Esophagus (tissue), 2 donors: ENCODE measurements at regions not wholly inside any gene's neighbourhood (a gene's known extent, or its start where the extent isn't known, plus 50 kb on each side); places are given as distances from the start of the nearest gene placed in this dataset.

Experiments used
- H3K27ac ChIP-seq, 2 donors: one replicate each; pipeline ENCODE4 v1.5.1; 2013; ENCODE audit warnings: low read depth in 2 of 2, mild to moderate bottlenecking in 2 of 2, inconsistent platforms in 1 of 2, low read length in 1 of 2, moderate library complexity in 1 of 2
- H3K27me3 ChIP-seq, 2 donors: one replicate each; pipeline ENCODE4 v1.6.1; 2013; ENCODE audit warnings: low read length in 2 of 2, control low read depth in 1 of 2, mild to moderate bottlenecking in 1 of 2; ENCODE audit not compliant: insufficient read depth in 2 of 2, control insufficient read depth in 1 of 2
- H3K36me3 ChIP-seq, 2 donors: one replicate each; pipeline ENCODE4 v1.6.1; 2013; ENCODE audit warnings: low read length in 1 of 2; ENCODE audit not compliant: control insufficient read depth in 2 of 2, insufficient read depth in 2 of 2
- H3K4me1 ChIP-seq, 2 donors: one replicate each; pipeline ENCODE4 v1.6.1; 2013; ENCODE audit warnings: low read length in 1 of 2; ENCODE audit not compliant: control insufficient read depth in 2 of 2, insufficient read depth in 2 of 2
- H3K4me3 ChIP-seq, 2 donors: one replicate each; pipeline ENCODE4 v1.5.1; 2013; ENCODE audit warnings: low read length in 2 of 2, mild to moderate bottlenecking in 2 of 2, low read depth in 1 of 2, moderate library complexity in 1 of 2
- H3K9me3 ChIP-seq, 2 donors: one replicate each; pipeline ENCODE4 v1.6.1; 2013; ENCODE audit warnings: mild to moderate bottlenecking in 2 of 2, low read depth in 1 of 2, low read length in 1 of 2, moderate library complexity in 1 of 2; ENCODE audit not compliant: control insufficient read depth in 2 of 2, insufficient read depth in 1 of 2
- WGBS, 2 donors: extraction: QIAGEN DNeasy Blood & Tissue Kit; methylation state at CpG; one replicate each; pipeline ENCODE4 v1.1.7; 2013; 5-methylcytosine and 5-hydroxymethylcytosine counted together
- donor health status: healthy with polysubstance abuse.
- donor health status: Bipolar disorder and iron deficiency.

- WGBS, 2 donors = 86 to 88% methylated on average over 6 of the region's 6 CpGs
Observed at GRCh38 chr14:22007784-22008412, 334.3 kb upstream of the OR4E1 start.

GRCh38 chr14:22007363-22007762, 333.7 kb upstream of the OR4E1 start:
- Histone ChIP-seq H3K4me1 (no peaks in the 10 kb centered on the region), H3K27ac (no peak overlapping the region), H3K36me3 (no peaks in the 10 kb centered on the region), H3K27me3 (no peaks in the 10 kb centered on the region), H3K4me3 (no peak overlapping the region), H3K9me3 (no peaks in the 10 kb centered on the region)
- 88 to 92% methylated on average over 3 of the region's 3 CpGs for WGBS, 2 donors

More at GRCh38 chr14:22007784-22008412, 334.3 kb upstream of the OR4E1 start:
- Histone ChIP-seq H3K27ac (no peak overlapping the region), H3K27me3 (no peaks in the 10 kb centered on the region), H3K4me3 (no peak overlapping the region), H3K9me3 (no peaks in the 10 kb centered on the region), H3K4me1 (no peaks in the 10 kb centered on the region), H3K36me3 (no peaks in the 10 kb centered on the region)

- Histone ChIP-seq H3K4me3 (no peak overlapping the region), H3K9me3 (no peaks in the 10 kb centered on the region), H3K27ac (peak overlapping the region in 1 of 2 donors; percentile 30), H3K36me3 (no peaks in the 10 kb centered on the region), H3K27me3 (no peaks in the 10 kb centered on the region), H3K4me1 (no peaks in the 10 kb centered on the region)
- WGBS, 2 donors = 74 to 86% methylated on average over 9 of the region's 9 CpGs
Observed at GRCh38 chr14:22003461-22003860, 329.8 kb upstream of the OR4E1 start.

- H3K36me3 ChIP-seq = no peaks in the 10 kb centered on the region
- H3K27me3 ChIP-seq = no peaks in the 10 kb centered on the region
- H3K27ac ChIP-seq = no peak overlapping the region
- H3K4me3 ChIP-seq = no peak overlapping the region
- no peaks in the 10 kb centered on the region for H3K9me3 ChIP-seq
- WGBS, 2 donors = 38 to 41% methylated on average over 10 of the region's 10 CpGs
- no peaks in the 10 kb centered on the region for H3K4me1 ChIP-seq
Observed at GRCh38 chr14:22002860-22003284, 329.3 kb upstream of the OR4E1 start.

GRCh38 chr14:21999402-21999801, 325.8 kb upstream of the OR4E1 start:
- no peaks in the 10 kb centered on the region for H3K36me3 ChIP-seq
- no peak overlapping the region for H3K4me3 ChIP-seq
- WGBS, 2 donors = 62% methylated on average over 2 of the region's 2 CpGs
- H3K4me1 ChIP-seq = no peaks in the 10 kb centered on the region
- no peak overlapping the region for H3K27ac ChIP-seq
- no peaks in the 10 kb centered on the region for H3K9me3 ChIP-seq
- no peaks in the 10 kb centered on the region for H3K27me3 ChIP-seq

- no peak overlapping the region for H3K4me3 ChIP-seq
- WGBS, 2 donors = 37 to 39% methylated on average over 3 of the region's 3 CpGs
- no peaks in the 10 kb centered on the region for H3K4me1 ChIP-seq
- no peaks in the 10 kb centered on the region for H3K36me3 ChIP-seq
- H3K27ac ChIP-seq = no peak overlapping the region
- no peaks in the 10 kb centered on the region for H3K9me3 ChIP-seq
- no peaks in the 10 kb centered on the region for H3K27me3 ChIP-seq
Observed at GRCh38 chr14:21997300-21997699, 323.7 kb upstream of the OR4E1 start.

GRCh38 chr14:21995332-21995731, 321.7 kb upstream of the OR4E1 start:
- H3K4me3 ChIP-seq = no peak overlapping the region
- H3K27ac ChIP-seq = no peak overlapping the region
- no peaks in the 10 kb centered on the region for H3K27me3 ChIP-seq
- H3K9me3 ChIP-seq = no peaks in the 10 kb centered on the region
- H3K36me3 ChIP-seq = no peaks in the 10 kb centered on the region
- no peaks in the 10 kb centered on the region for H3K4me1 ChIP-seq

- no peak overlapping the region for H3K27ac ChIP-seq
- H3K9me3 ChIP-seq = no peaks in the 10 kb centered on the region
- no peaks in the 10 kb centered on the region for H3K4me1 ChIP-seq
- H3K27me3 ChIP-seq = no peaks in the 10 kb centered on the region
- no peak overlapping the region for H3K4me3 ChIP-seq
- no peaks in the 10 kb centered on the region for H3K36me3 ChIP-seq
Observed at GRCh38 chr14:21993837-21994236, 320.2 kb upstream of the OR4E1 start.

- Histone ChIP-seq H3K36me3 (no peaks in the 10 kb centered on the region), H3K9me3 (no peaks in the 10 kb centered on the region)
- WGBS, 2 donors = 68 to 70% methylated on average over 5 of the region's 5 CpGs
Observed at GRCh38 chr14:21993070-21993469, 319.5 kb upstream of the OR4E1 start.

GRCh38 chr14:21991130-21991529, 317.5 kb upstream of the OR4E1 start:
- H3K9me3 ChIP-seq = no peaks in the 10 kb centered on the region
- H3K4me1 ChIP-seq = no peaks in the 10 kb centered on the region
- WGBS, 2 donors = 64 to 67% methylated on average over 2 of the region's 2 CpGs
- no peak overlapping the region for H3K27ac ChIP-seq
- no peaks in the 10 kb centered on the region for H3K27me3 ChIP-seq
- no peak overlapping the region for H3K4me3 ChIP-seq
- no peaks in the 10 kb centered on the region for H3K36me3 ChIP-seq

More at GRCh38 chr14:21993070-21993469, 319.5 kb upstream of the OR4E1 start:
- Histone ChIP-seq H3K27me3 (no peaks in the 10 kb centered on the region), H3K4me1 (no peaks in the 10 kb centered on the region), H3K27ac (no peak overlapping the region), H3K4me3 (no peak overlapping the region)
